IPS-15b (cell line): ENCODE measurements at regions not wholly inside any gene's neighbourhood (a gene's known extent, or its start where the extent isn't known, plus 50 kb on each side); places are given as distances from the start of the nearest gene placed in this dataset.
"Not testable (repeated sequence)": the region's sequence is repeated elsewhere in the genome, so short reads cannot be mapped to it uniquely, and the experiment has no call there.

Experiments
- H3K27me3 ChIP-seq: one replicate; pipeline ENCODE4 v1.6.1; 2013; ENCODE audit warnings: low read length; ENCODE audit not compliant: control insufficient read depth, insufficient read depth
- H3K36me3 ChIP-seq: one replicate; pipeline ENCODE4 v1.6.1; 2013; ENCODE audit warnings: low read length; ENCODE audit not compliant: control insufficient read depth, insufficient read depth
- H3K4me1 ChIP-seq: one replicate; pipeline ENCODE4 v1.6.1; 2013; ENCODE audit warnings: mild to moderate bottlenecking, low read length; ENCODE audit not compliant: control insufficient read depth, insufficient read depth
- H3K4me3 ChIP-seq: one replicate; pipeline ENCODE4 v1.5.1; 2013; ENCODE audit warnings: low read depth, low read length
- H3K9ac ChIP-seq: one replicate; pipeline ENCODE4 v1.6.1; 2013; ENCODE audit warnings: low read depth, mild to moderate bottlenecking, low read length
- H3K9me3 ChIP-seq: one replicate; pipeline ENCODE4 v1.6.1; 2013; ENCODE audit warnings: mild to moderate bottlenecking, low read length; ENCODE audit not compliant: control insufficient read depth, insufficient read depth

DNA sequence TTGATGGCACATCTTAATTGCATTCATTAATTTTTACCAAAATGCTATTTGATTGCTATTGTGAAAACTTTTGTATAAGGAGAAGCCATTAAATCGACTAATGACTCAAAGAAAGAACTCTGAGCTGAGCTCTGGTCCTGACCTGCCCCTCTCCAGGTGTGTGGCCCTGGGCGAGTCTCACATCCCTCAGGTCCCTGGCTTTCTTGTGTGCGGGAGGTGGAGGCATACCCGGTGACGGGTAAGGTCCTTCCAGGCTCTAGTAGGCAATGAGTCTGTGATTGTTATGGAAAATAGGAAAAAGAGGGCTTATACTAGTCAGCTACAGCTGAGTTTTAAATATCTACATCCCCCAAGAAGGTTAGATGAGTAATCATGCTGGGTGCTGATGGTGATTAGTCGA, 248.1 kb downstream of the GATA3 start:
- Histone ChIP-seq H3K27me3 (peaks cover 4% of the 10 kb centered on the region), H3K4me3 (no peak overlapping the region), H3K9ac (no peak overlapping the region), H3K9me3 (no peaks in the 10 kb centered on the region), H3K36me3 (no peaks in the 10 kb centered on the region), H3K4me1 (peaks cover 4% of the 10 kb centered on the region)

DNA sequence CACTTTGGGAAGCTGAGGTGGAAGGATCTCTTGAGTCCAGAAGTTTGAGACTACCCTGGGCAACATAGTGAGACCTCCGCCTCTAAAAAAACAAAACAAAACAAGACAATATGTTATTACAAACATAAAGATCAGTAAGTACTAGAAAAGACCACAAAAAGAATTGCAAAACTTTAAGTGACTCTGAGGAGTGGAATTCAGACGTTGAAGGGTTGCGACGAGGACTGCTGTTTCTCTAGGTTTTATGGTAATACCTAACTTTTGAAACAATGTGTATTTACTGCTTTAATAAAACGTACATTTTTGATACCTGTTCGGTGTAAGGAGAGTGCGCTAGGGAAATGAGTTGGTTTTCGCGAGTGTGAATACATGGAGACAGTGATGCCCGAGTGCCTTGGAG, 250.4 kb downstream of the GATA3 start:
- no peak overlapping the region for H3K9ac ChIP-seq
- H3K4me3 ChIP-seq, result no peak overlapping the region
- H3K36me3 ChIP-seq, result no peaks in the 10 kb centered on the region
- no peaks in the 10 kb centered on the region for H3K9me3 ChIP-seq
- H3K27me3 ChIP-seq, result peaks cover 2% of the 10 kb centered on the region
- peaks cover 4% of the 10 kb centered on the region for H3K4me1 ChIP-seq

DNA sequence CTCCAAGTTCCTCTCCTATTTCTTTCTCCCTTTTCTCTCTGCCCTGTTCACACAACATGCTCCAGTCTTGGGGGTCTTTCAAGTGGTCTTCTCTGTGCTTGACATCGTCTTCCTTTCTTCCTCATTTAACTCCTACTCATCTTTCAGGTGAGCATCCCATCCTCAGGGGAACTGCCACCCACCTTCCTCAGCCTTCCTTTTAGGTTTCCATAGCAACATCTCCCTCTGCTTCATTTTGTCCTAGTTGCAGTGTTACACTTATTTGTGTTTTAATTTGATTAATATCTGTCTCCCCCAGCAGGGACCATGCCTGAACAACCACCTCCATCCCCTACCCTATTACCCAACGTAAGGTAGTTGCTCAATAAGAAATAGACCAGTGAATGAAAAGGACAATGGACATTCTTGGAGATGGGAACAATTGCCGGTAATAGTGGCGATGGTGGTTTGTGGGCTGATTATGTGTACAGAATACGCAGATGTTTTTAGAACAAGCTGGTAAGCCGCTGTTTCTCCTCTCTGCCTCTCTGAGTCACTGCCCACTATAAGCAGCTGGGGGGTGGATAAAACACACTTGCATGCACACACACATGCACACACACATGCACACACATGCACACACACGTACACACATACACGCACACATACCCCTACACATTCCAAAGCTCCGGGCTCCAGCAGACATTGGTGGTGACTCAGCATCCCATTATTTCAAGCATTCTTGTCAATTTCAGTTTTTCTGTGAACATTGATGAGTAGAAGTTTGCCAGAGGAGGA, 251.6 kb downstream of the GATA3 start:
- no peak overlapping the region for H3K9ac ChIP-seq
- H3K27me3 ChIP-seq, result peaks cover 2% of the 10 kb centered on the region
- no peaks in the 10 kb centered on the region for H3K36me3 ChIP-seq
- H3K9me3 ChIP-seq, result no peaks in the 10 kb centered on the region
- H3K4me3 ChIP-seq, result no peak overlapping the region
- peaks cover 4% of the 10 kb centered on the region for H3K4me1 ChIP-seq

DNA sequence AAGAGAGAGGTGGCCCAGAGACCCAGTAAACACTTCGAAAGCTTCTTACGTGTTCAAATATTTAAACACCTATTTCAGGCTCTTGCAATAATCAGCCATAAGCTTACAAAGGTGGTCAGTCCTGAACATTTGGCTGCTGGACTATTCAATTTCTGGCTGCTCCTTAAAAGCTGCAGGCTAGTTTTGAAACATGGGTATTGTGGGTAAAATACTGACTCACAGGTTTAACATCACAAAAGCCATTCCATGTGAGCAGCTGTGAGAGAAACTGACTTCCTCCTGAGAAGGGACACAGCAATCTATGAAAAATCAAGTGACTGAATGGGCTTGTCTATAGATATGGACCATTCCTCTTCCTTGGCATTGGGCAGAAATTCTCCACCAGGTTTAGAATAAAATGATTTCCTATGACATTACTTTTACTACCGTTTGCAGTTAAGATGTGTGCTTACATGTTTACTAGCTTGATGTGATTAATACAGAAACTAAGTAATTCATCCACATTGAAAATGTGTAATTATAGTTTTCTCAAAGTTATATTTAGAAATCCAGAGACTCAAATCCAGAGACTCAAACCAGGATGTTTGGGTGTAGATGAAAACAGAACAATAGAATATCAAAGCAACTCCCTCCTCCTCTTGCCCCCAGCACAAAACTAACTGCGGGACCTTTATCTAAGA, 252.3 kb downstream of the GATA3 start:
- H3K36me3 ChIP-seq, result no peaks in the 10 kb centered on the region
- H3K27me3 ChIP-seq, result peaks cover 2% of the 10 kb centered on the region
- H3K9me3 ChIP-seq, result no peaks in the 10 kb centered on the region
- no peak overlapping the region for H3K9ac ChIP-seq
- peaks cover 4% of the 10 kb centered on the region for H3K4me1 ChIP-seq
- H3K4me3 ChIP-seq, result no peak overlapping the region

DNA sequence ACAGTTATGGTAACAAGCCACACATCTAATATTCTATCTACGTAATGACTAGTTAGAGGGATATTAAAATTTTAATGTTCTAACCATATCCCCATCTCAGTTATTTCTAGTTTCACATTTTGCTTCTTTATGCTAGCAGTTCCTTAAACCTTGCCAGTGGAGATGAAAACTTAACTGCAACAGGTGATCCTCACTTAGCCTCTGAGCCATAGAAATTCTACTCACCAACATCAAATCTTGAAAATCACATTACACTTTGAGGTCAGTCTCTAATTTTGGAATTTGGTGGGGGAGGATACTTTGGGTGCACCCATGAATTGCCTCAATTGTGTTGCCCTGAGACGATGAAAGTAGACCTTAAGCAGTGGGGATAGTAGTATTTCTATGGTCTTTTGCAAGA, 256.4 kb downstream of the GATA3 start:
- Histone ChIP-seq H3K4me3 (no peak overlapping the region), H3K36me3 (no peaks in the 10 kb centered on the region), H3K27me3 (no peaks in the 10 kb centered on the region), H3K9me3 (no peaks in the 10 kb centered on the region), H3K4me1 (peaks cover 4% of the 10 kb centered on the region), H3K9ac (no peak overlapping the region)

DNA sequence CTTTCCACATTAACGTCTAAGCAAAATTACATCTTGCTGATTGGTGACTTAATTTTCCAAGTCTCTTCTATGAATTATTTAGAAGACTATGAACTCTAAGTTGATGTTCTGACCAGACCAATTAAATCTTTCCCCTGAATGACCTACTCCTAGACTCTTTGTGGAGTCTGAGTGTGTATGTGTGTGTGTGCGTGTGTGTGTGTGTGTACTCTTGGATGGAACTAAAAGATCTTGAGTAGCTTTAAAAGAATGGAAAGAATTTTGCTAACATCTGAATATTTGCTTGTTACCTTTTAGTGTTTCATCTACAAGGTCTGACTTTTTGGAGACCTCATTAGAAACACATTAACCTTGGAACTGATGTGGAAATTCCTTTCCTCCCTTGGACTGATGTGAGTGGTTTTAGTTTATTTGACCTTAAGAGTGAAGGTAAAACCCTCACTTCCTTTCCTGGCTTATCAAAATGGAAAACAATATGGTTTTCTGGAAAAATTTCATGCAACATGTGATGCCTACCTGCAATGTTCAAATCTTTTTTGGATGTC, 257.1 kb downstream of the GATA3 start:
- H3K4me1 ChIP-seq, result peaks cover under 1% of the 10 kb centered on the region
- H3K4me3 ChIP-seq, result no peak overlapping the region
- H3K9ac ChIP-seq, result no peak overlapping the region
- no peaks in the 10 kb centered on the region for H3K9me3 ChIP-seq
- no peaks in the 10 kb centered on the region for H3K27me3 ChIP-seq
- H3K36me3 ChIP-seq, result no peaks in the 10 kb centered on the region

DNA sequence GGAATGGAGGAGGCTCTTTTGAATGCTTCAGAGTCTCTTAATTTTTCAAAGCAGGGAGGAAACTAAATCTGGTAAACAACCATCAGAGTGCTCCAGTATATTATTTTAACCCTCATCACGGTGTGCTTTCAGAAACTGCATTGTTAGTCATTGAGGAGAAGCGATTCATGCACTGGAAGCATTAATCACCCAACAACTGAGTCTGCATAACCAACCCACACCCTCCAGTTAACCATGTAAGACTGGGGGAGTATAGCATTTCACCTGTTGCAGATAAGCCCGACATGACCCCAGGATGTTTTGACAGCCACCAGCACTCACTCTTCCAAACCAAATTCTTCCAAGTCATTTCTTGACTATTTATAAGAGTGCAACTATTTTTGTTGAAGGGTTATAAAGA, 257.6 kb downstream of the GATA3 start:
- no peak overlapping the region for H3K4me3 ChIP-seq
- no peaks in the 10 kb centered on the region for H3K36me3 ChIP-seq
- no peak overlapping the region for H3K9ac ChIP-seq
- no peaks in the 10 kb centered on the region for H3K9me3 ChIP-seq
- H3K4me1 ChIP-seq, result no peaks in the 10 kb centered on the region
- H3K27me3 ChIP-seq, result no peaks in the 10 kb centered on the region

DNA sequence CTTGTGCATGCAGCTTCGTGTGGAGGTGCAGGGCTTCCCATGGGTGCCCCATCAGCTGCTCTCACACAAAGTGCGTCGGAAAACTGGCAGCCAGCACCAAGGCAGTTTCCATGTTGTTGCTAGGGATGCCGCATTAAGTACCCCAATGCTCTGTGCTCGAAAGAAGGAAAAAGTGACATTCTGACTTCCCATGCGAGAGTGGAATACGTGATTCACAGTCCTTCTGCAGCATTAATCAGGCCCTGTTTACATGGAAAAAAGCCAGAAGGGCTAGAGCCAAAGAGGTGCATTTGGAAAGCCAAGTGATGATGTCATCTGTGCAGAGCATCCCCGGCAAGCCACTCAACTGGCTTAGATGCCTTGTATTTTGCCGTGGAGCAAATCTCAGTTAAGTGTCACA, 258.3 kb downstream of the GATA3 start:
- Histone ChIP-seq H3K9me3 (no peaks in the 10 kb centered on the region), H3K9ac (no peak overlapping the region), H3K36me3 (no peaks in the 10 kb centered on the region), H3K4me3 (no peak overlapping the region), H3K27me3 (no peaks in the 10 kb centered on the region), H3K4me1 (no peaks in the 10 kb centered on the region)

DNA sequence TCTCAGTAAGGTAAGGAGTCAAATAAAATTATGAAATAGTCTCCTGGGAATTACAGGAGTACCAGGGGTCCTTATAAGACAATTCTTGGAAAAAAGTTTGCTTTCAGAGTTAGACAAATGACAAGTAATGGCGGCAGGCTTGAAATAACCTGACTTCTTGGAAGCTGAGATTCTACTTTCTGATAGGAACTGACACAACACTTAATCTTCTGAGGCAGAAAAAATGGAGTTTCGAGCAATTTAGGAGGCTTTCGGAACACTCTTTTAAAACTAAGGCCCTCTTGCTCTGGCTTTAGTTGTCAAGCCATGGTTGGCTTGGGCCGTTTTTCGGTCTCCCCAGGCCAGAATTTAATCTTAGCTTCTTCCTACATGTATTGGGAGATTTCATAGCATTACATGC, 260.0 kb downstream of the GATA3 start:
- Histone ChIP-seq H3K27me3 (no peaks in the 10 kb centered on the region), H3K9ac (no peak overlapping the region), H3K9me3 (no peaks in the 10 kb centered on the region), H3K36me3 (no peaks in the 10 kb centered on the region), H3K4me1 (no peaks in the 10 kb centered on the region), H3K4me3 (no peak overlapping the region)

DNA sequence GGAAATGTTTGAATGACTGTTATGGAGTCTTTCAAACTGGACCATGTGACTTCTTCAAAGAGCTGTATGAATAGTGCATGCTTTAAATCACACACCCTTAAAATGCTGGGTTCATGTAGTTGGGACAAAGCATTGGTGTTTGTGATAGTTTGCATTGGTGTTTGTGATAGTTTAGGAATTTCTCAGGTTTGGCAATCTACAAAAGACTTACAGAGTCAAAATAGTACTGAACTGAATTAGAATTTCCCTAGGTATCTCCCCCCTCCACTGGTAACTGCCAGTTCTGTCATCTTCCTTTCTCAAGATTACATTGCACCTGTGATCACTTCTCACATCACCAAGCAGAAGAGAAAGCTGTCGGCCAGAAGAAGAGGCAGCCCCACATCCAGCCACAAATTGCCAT, 261.1 kb downstream of the GATA3 start:
- Histone ChIP-seq H3K9ac (no peak overlapping the region), H3K4me3 (no peak overlapping the region), H3K4me1 (no peaks in the 10 kb centered on the region), H3K27me3 (no peaks in the 10 kb centered on the region), H3K9me3 (no peaks in the 10 kb centered on the region), H3K36me3 (no peaks in the 10 kb centered on the region)

DNA sequence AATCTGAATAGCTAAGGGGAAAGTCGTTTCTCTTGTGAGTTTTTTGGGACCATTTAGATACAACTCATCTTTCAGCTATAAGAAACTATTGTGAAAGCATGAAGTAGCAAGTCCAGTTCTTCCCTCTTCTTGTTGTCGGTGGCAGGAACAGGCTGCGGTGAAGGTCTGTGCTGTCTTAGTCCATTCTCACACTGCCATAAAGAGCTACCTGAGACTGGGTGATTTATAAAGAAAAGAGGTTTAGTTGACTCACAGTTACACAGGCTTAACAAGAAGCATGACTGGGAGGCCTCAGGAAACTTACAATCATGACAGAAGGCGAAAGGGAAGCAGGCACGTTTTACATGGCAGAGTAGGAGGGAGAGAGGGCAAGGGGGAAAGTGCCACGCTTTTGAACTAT, 261.8 kb downstream of the GATA3 start:
- Histone ChIP-seq H3K9me3 (no peaks in the 10 kb centered on the region), H3K9ac (no peak overlapping the region), H3K36me3 (no peaks in the 10 kb centered on the region), H3K4me3 (no peak overlapping the region), H3K27me3 (no peaks in the 10 kb centered on the region), H3K4me1 (no peaks in the 10 kb centered on the region)

DNA sequence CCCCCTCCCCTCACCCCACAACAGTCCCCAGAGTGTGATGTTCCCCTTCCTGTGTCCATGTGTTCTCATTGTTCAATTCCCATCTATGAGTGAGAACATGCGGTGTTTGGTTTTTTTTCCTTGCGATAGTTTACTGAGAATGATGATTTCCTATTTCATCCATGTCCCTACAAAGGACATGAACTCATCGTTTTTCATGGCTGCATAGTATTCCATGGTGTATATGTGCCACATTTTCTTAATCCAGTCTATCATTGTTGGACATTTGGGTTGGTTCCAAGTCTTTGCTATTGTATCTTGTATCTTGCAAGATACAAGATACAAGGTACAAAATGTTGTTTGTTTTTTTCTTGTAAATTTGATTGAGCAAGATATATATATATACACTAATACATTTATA, 263.9 kb downstream of the GATA3 start:
- not testable (repeated sequence) for H3K9ac ChIP-seq, H3K27me3 ChIP-seq, H3K4me1 ChIP-seq, H3K9me3 ChIP-seq, H3K4me3 ChIP-seq, H3K36me3 ChIP-seq
